ENCODE measurements at regions not wholly inside any gene's neighbourhood (a gene's known extent, or its start where the extent isn't known, plus 50 kb on each side); places are given as distances from the start of the nearest gene placed in this dataset.
A peak's percentile ranks its signal among the peaks of the same experiment; 100 is the strongest.

GRCh38 chr7:32357535-32358277 is 132.5 kb downstream of the LSM5 start:
- TF ChIP-seq, protein P1, sequence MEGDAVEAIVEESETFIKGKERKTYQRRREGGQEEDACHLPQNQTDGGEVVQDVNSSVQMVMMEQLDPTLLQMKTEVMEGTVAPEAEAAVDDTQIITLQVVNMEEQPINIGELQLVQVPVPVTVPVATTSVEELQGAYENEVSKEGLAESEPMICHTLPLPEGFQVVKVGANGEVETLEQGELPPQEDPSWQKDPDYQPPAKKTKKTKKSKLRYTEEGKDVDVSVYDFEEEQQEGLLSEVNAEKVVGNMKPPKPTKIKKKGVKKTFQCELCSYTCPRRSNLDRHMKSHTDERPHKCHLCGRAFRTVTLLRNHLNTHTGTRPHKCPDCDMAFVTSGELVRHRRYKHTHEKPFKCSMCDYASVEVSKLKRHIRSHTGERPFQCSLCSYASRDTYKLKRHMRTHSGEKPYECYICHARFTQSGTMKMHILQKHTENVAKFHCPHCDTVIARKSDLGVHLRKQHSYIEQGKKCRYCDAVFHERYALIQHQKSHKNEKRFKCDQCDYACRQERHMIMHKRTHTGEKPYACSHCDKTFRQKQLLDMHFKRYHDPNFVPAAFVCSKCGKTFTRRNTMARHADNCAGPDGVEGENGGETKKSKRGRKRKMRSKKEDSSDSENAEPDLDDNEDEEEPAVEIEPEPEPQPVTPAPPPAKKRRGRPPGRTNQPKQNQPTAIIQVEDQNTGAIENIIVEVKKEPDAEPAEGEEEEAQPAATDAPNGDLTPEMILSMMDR (IDR thresholded peaks at IDR 0.05): peak; percentile 56
- no peaks in the 10 kb centered on the region for H3K36me3 Mint-ChIP-seq (ENCODE audit: low read depth)
- no peak overlapping the region for H3K27ac Mint-ChIP-seq (ENCODE audit: unreplicated experiment)
- DNase-seq (ENCODE audit: low spot score): no peak
- no peaks in the 10 kb centered on the region for H3K9me3 Mint-ChIP-seq (ENCODE audit: low read depth)
- no peak overlapping the region for H3K4me3 Mint-ChIP-seq (ENCODE audit: unreplicated experiment)
- no peaks in the 10 kb centered on the region for H3K4me1 Mint-ChIP-seq (ENCODE audit: low read depth)
- peaks cover 53% of the 10 kb centered on the region for H3K27me3 Mint-ChIP-seq (ENCODE audit: low read depth)

DNA sequence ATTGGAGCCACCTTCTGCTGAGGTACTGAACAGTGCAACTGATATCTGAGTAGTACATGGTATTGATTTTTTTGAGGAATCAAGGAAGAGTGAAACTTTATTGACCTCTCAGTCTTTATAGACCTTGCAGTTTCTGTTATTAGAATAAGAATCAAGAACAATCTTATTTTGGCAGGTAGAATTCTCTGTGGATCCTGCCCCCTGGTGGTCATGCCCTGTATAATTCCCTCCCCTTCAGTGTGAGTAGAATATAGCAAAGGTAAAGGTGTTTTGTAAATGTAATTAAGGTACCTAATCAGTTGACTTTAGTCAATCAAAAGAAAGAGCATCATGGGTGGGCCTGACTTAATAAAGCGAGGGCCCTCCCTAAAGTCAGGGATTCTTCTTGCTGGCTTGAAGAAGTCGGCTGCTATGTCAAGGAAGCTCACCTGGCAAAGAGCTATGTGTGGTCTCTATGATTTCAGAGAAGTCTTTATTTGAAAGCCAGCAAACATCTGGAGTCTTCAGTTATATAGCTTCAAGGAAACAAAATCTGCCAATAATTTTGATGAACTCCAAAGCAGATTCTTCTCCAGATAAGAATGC is 142.8 kb downstream of the LSM5 start:
- H3K36me3 Mint-ChIP-seq (ENCODE audit: low read depth): no peaks in the 10 kb centered on the region
- H3K4me3 Mint-ChIP-seq (ENCODE audit: unreplicated experiment): no peak overlapping the region
- peaks cover 17% of the 10 kb centered on the region for H3K27me3 Mint-ChIP-seq (ENCODE audit: low read depth)
- DNase-seq (ENCODE audit: low spot score): no peak
- TF ChIP-seq, protein P1 (IDR thresholded peaks at IDR 0.05): peak; percentile 79
- no peaks in the 10 kb centered on the region for H3K9me3 Mint-ChIP-seq (ENCODE audit: low read depth)
- H3K4me1 Mint-ChIP-seq (ENCODE audit: low read depth): no peaks in the 10 kb centered on the region
- no peak overlapping the region for H3K27ac Mint-ChIP-seq (ENCODE audit: unreplicated experiment)

DNA sequence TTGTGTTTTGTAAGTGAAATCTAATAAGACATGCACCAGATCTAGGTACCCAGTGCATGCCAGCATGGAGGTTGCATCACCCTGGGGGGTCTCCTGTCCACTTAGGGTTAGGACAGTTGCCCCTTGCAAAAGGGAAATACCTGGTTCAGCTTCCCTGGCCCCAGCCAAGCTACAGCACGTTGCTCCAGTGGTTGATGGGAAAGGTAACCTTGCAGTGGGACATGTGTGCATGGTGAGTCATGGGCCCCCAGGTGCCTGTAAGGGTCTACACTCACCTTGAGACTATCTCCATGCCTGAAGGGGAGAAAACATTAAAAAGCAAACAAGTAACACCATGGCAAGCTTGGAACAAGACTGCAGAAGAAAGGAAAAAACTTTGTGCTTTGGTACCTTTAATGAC is 143.9 kb downstream of the LSM5 start:
- TF ChIP-seq, protein P1 (IDR thresholded peaks at IDR 0.05): no peak
- Mint-ChIP-seq H3K4me3 (ENCODE audit: unreplicated experiment) (no peak overlapping the region), H3K27me3 (ENCODE audit: low read depth) (peaks cover 17% of the 10 kb centered on the region), H3K27ac (ENCODE audit: unreplicated experiment) (no peak overlapping the region), H3K36me3 (ENCODE audit: low read depth) (no peaks in the 10 kb centered on the region), H3K9me3 (ENCODE audit: low read depth) (no peaks in the 10 kb centered on the region), H3K4me1 (ENCODE audit: low read depth) (no peaks in the 10 kb centered on the region)
- no peak for DNase-seq (ENCODE audit: low spot score)

GRCh38 chr7:32336726-32337125 is 153.5 kb downstream of the LSM5 start:
- no peaks in the 10 kb centered on the region for H3K36me3 Mint-ChIP-seq (ENCODE audit: low read depth)
- H3K4me3 Mint-ChIP-seq (ENCODE audit: unreplicated experiment): no peak overlapping the region
- TF ChIP-seq, protein P1 (IDR thresholded peaks at IDR 0.05): no peak
- peaks cover 11% of the 10 kb centered on the region for H3K9me3 Mint-ChIP-seq (ENCODE audit: low read depth)
- H3K27ac Mint-ChIP-seq (ENCODE audit: unreplicated experiment): no peak overlapping the region
- H3K4me1 Mint-ChIP-seq (ENCODE audit: low read depth): no peaks in the 10 kb centered on the region
- DNase-seq (ENCODE audit: low spot score): no peak
- H3K27me3 Mint-ChIP-seq (ENCODE audit: low read depth): peaks cover 24% of the 10 kb centered on the region

DNA sequence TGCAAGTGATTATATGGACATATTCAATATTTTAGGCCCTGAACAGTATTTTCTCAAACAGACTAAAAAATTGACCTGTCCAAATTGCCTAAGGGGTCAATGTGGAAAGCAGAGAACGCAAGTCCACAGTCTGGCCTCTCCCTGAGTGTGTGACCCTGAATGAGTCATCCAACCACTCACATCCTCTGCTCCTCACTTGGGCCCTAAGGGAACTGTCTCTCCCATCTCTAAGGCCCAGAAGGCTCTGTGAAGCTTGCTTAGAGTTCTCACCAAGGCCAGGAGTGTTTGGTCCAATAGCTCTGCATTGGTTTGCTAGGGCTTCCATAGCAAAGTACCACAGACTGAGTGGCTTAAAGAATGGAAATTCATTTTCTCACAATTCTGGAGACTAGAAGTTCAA is 155.1 kb downstream of the LSM5 start:
- no peak overlapping the region for H3K27ac Mint-ChIP-seq (ENCODE audit: unreplicated experiment)
- no peak for DNase-seq (ENCODE audit: low spot score)
- H3K4me1 Mint-ChIP-seq (ENCODE audit: low read depth): no peaks in the 10 kb centered on the region
- TF ChIP-seq, protein P1 (IDR thresholded peaks at IDR 0.05): no peak
- H3K27me3 Mint-ChIP-seq (ENCODE audit: low read depth): peaks cover 21% of the 10 kb centered on the region
- peaks cover 17% of the 10 kb centered on the region for H3K9me3 Mint-ChIP-seq (ENCODE audit: low read depth)
- no peak overlapping the region for H3K4me3 Mint-ChIP-seq (ENCODE audit: unreplicated experiment)
- H3K36me3 Mint-ChIP-seq (ENCODE audit: low read depth): no peaks in the 10 kb centered on the region
